ENCODE measurements at regions not wholly inside any gene's neighbourhood (a gene's known extent, or its start where the extent isn't known, plus 50 kb on each side); places are given as distances from the start of the nearest gene placed in this dataset.

- WGBS (ENCODE audit: insufficient coverage, low lambda C conversion rate): 13% methylated on average over 1 of the region's 8 CpGs
- Histone ChIP-seq H3K27me3 (ENCODE audit: control insufficient read depth, insufficient read depth, low read length) (no peaks in the 10 kb centered on the region), H3K4me3 (ENCODE audit: low read length) (no peak overlapping the region), H3K36me3 (ENCODE audit: control insufficient read depth, insufficient read depth, low read length) (no peaks in the 10 kb centered on the region), H3K9me3 (ENCODE audit: control insufficient read depth, low read depth, low read length) (no peaks in the 10 kb centered on the region), H3K27ac (ENCODE audit: low read length) (no peak overlapping the region), H3K4me1 (ENCODE audit: control insufficient read depth, insufficient read depth, low read length) (no peaks in the 10 kb centered on the region)
- DNase-seq: no peak
Observed at GRCh38 chr3:103657756-103658155, 1222.9 kb downstream of the ZPLD1 start.

- H3K4me1 ChIP-seq (ENCODE audit: control insufficient read depth, insufficient read depth, low read length): no peaks in the 10 kb centered on the region
- WGBS (ENCODE audit: insufficient coverage, low lambda C conversion rate): 80% methylated on average over 1 of the region's 2 CpGs
- H3K4me3 ChIP-seq (ENCODE audit: low read length): no peak overlapping the region
- H3K27ac ChIP-seq (ENCODE audit: low read length): no peak overlapping the region
- H3K9me3 ChIP-seq (ENCODE audit: control insufficient read depth, low read depth, low read length): no peaks in the 10 kb centered on the region
- no peaks in the 10 kb centered on the region for H3K36me3 ChIP-seq (ENCODE audit: control insufficient read depth, insufficient read depth, low read length)
- no peak for DNase-seq
- no peaks in the 10 kb centered on the region for H3K27me3 ChIP-seq (ENCODE audit: control insufficient read depth, insufficient read depth, low read length)
Observed at GRCh38 chr3:103660810-103661209, 1226.0 kb downstream of the ZPLD1 start.

GRCh38 chr3:103662591-103662990, 1227.8 kb downstream of the ZPLD1 start:
- no peak for DNase-seq
- Histone ChIP-seq H3K4me1 (ENCODE audit: control insufficient read depth, insufficient read depth, low read length) (no peaks in the 10 kb centered on the region), H3K36me3 (ENCODE audit: control insufficient read depth, insufficient read depth, low read length) (no peaks in the 10 kb centered on the region), H3K27me3 (ENCODE audit: control insufficient read depth, insufficient read depth, low read length) (no peaks in the 10 kb centered on the region), H3K9me3 (ENCODE audit: control insufficient read depth, low read depth, low read length) (no peaks in the 10 kb centered on the region), H3K4me3 (ENCODE audit: low read length) (no peak overlapping the region), H3K27ac (ENCODE audit: low read length) (no peak overlapping the region)
- WGBS (ENCODE audit: insufficient coverage, low lambda C conversion rate): no CpG with 5 or more reads among the region's 3 CpGs

DNA sequence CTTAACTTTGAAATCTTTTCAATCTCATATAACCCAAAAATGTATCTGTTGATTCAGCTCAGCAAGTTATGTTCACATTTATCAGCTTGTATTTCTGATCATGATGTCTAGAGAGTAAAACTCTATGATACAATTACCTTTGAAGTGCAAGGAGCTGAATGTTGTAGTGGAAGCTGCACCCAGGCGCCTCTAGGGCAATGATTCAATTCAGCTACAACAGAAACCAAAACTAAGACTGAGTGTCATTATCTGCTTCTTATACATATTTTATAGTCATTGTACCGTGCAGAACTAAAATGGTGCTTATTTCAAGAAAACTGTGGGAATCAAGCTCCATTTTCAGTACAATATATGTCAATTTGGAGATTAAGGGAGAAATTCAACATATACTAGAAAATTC, 1237.5 kb downstream of the ZPLD1 start:
- no peak overlapping the region for H3K4me3 ChIP-seq (ENCODE audit: low read length)
- DNase-seq: no peak
- no peaks in the 10 kb centered on the region for H3K36me3 ChIP-seq (ENCODE audit: control insufficient read depth, insufficient read depth, low read length)
- no peaks in the 10 kb centered on the region for H3K9me3 ChIP-seq (ENCODE audit: control insufficient read depth, low read depth, low read length)
- H3K4me1 ChIP-seq (ENCODE audit: control insufficient read depth, insufficient read depth, low read length): no peaks in the 10 kb centered on the region
- H3K27me3 ChIP-seq (ENCODE audit: control insufficient read depth, insufficient read depth, low read length): no peaks in the 10 kb centered on the region
- H3K27ac ChIP-seq (ENCODE audit: low read length): no peak overlapping the region
- WGBS (ENCODE audit: insufficient coverage, low lambda C conversion rate): 89% methylated on average over 2 of the region's 2 CpGs

- Histone ChIP-seq H3K27ac (ENCODE audit: low read length) (no peak overlapping the region), H3K36me3 (ENCODE audit: control insufficient read depth, insufficient read depth, low read length) (no peaks in the 10 kb centered on the region), H3K27me3 (ENCODE audit: control insufficient read depth, insufficient read depth, low read length) (no peaks in the 10 kb centered on the region), H3K4me3 (ENCODE audit: low read length) (no peak overlapping the region), H3K4me1 (ENCODE audit: control insufficient read depth, insufficient read depth, low read length) (no peaks in the 10 kb centered on the region), H3K9me3 (ENCODE audit: control insufficient read depth, low read depth, low read length) (no peaks in the 10 kb centered on the region)
- no peak for DNase-seq
- 80% methylated on average over 2 of the region's 4 CpGs for WGBS (ENCODE audit: insufficient coverage, low lambda C conversion rate)
Observed at GRCh38 chr3:103684904-103685303, 1250.1 kb downstream of the ZPLD1 start.

DNA sequence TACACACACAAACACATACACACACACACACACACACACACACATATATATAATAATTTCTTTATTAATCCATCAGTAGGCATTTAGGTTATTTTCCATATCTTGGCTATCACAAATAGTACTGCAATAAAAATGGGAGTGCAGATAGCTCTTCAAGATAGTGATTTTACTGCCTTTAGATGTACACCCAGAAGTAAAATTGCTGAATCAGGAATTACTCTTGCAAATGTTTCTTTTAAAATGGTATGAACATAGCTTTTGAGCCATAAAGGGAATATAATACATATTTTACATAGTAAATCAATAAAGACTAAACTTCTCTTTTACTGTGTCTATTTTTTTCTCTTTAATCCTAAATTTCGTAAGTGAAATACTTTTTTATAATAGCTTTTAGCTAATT, 1251.1 kb downstream of the ZPLD1 start:
- Histone ChIP-seq H3K27ac (ENCODE audit: low read length) (no peak overlapping the region), H3K27me3 (ENCODE audit: control insufficient read depth, insufficient read depth, low read length) (no peaks in the 10 kb centered on the region), H3K36me3 (ENCODE audit: control insufficient read depth, insufficient read depth, low read length) (no peaks in the 10 kb centered on the region), H3K4me3 (ENCODE audit: low read length) (no peak overlapping the region), H3K9me3 (ENCODE audit: control insufficient read depth, low read depth, low read length) (no peaks in the 10 kb centered on the region), H3K4me1 (ENCODE audit: control insufficient read depth, insufficient read depth, low read length) (no peaks in the 10 kb centered on the region)
- WGBS (ENCODE audit: insufficient coverage, low lambda C conversion rate): 70% methylated on average over 1 of the region's 1 CpG
- DNase-seq: no peak

- Histone ChIP-seq H3K4me3 (ENCODE audit: low read length) (no peak overlapping the region), H3K36me3 (ENCODE audit: control insufficient read depth, insufficient read depth, low read length) (no peaks in the 10 kb centered on the region), H3K27me3 (ENCODE audit: control insufficient read depth, insufficient read depth, low read length) (no peaks in the 10 kb centered on the region), H3K27ac (ENCODE audit: low read length) (no peak overlapping the region), H3K4me1 (ENCODE audit: control insufficient read depth, insufficient read depth, low read length) (no peaks in the 10 kb centered on the region), H3K9me3 (ENCODE audit: control insufficient read depth, low read depth, low read length) (no peaks in the 10 kb centered on the region)
- DNase-seq: no peak
Observed at GRCh38 chr3:103690536-103690935, 1255.7 kb downstream of the ZPLD1 start.

- no peaks in the 10 kb centered on the region for H3K9me3 ChIP-seq (ENCODE audit: control insufficient read depth, low read depth, low read length)
- H3K4me3 ChIP-seq (ENCODE audit: low read length): no peak overlapping the region
- no peak for DNase-seq
- H3K27me3 ChIP-seq (ENCODE audit: control insufficient read depth, insufficient read depth, low read length): no peaks in the 10 kb centered on the region
- H3K4me1 ChIP-seq (ENCODE audit: control insufficient read depth, insufficient read depth, low read length): no peaks in the 10 kb centered on the region
- no peaks in the 10 kb centered on the region for H3K36me3 ChIP-seq (ENCODE audit: control insufficient read depth, insufficient read depth, low read length)
- H3K27ac ChIP-seq (ENCODE audit: low read length): no peak overlapping the region
- 80% methylated on average over 1 of the region's 2 CpGs for WGBS (ENCODE audit: insufficient coverage, low lambda C conversion rate)
Observed at GRCh38 chr3:103693831-103694230, 1259.0 kb downstream of the ZPLD1 start.

DNA sequence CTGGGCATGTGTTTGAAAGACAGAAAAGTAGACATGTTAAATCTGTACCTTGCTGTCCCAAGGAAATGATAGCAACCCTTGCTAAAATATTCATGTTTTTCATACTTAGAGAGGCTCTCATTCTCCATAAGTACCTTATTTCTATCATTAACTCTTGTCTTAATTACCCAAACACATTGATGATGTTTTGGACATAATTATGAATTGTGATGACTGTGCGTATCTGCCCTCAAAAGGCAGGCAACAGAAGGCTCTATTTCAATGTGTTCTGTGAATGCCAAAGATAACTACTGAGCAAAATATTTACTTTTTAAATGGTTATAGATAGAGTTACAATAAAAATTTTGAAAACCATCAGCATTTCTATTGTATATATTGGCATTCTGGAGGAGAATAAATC, 1263.8 kb downstream of the ZPLD1 start:
- Histone ChIP-seq H3K4me1 (ENCODE audit: control insufficient read depth, insufficient read depth, low read length) (no peaks in the 10 kb centered on the region), H3K4me3 (ENCODE audit: low read length) (no peak overlapping the region), H3K27me3 (ENCODE audit: control insufficient read depth, insufficient read depth, low read length) (no peaks in the 10 kb centered on the region), H3K36me3 (ENCODE audit: control insufficient read depth, insufficient read depth, low read length) (no peaks in the 10 kb centered on the region), H3K27ac (ENCODE audit: low read length) (no peak overlapping the region), H3K9me3 (ENCODE audit: control insufficient read depth, low read depth, low read length) (no peaks in the 10 kb centered on the region)
- no peak for DNase-seq
- WGBS (ENCODE audit: insufficient coverage, low lambda C conversion rate): no CpG with 5 or more reads among the region's 1 CpG

- Histone ChIP-seq H3K4me3 (ENCODE audit: low read length) (no peak overlapping the region), H3K4me1 (ENCODE audit: control insufficient read depth, insufficient read depth, low read length) (no peaks in the 10 kb centered on the region), H3K36me3 (ENCODE audit: control insufficient read depth, insufficient read depth, low read length) (no peaks in the 10 kb centered on the region), H3K27ac (ENCODE audit: low read length) (no peak overlapping the region), H3K9me3 (ENCODE audit: control insufficient read depth, low read depth, low read length) (no peaks in the 10 kb centered on the region), H3K27me3 (ENCODE audit: control insufficient read depth, insufficient read depth, low read length) (no peaks in the 10 kb centered on the region)
- WGBS (ENCODE audit: insufficient coverage, low lambda C conversion rate): 44% methylated on average over 2 of the region's 3 CpGs
- no peak for DNase-seq
Observed at GRCh38 chr3:103699228-103699627, 1264.4 kb downstream of the ZPLD1 start.

DNA sequence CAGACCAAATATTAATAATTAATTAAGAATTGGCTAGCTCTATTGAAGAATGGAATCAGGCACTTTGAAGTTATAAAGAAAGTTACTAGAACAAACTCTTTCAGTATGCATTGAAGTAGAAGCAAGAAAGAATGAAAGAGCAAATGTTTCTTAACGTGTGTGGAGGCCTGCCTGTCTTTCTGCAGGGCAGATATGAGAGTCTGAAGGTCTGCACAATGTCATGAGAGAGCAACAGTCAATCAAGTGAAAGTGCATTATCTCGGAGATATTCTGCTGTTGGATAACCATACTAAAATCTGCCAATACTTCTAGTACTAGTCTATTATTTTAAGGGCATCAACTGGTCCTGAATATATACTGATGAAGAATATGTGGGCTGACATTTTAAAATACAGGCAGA, 1270.8 kb downstream of the ZPLD1 start:
- WGBS (ENCODE audit: insufficient coverage, low lambda C conversion rate): no CpG with 5 or more reads among the region's 2 CpGs

More for the DNA sequence above, 1270.8 kb downstream of the ZPLD1 start:
- Histone ChIP-seq H3K4me3 (ENCODE audit: low read length) (no peak overlapping the region), H3K9me3 (ENCODE audit: control insufficient read depth, low read depth, low read length) (no peaks in the 10 kb centered on the region), H3K27ac (ENCODE audit: low read length) (no peak overlapping the region), H3K36me3 (ENCODE audit: control insufficient read depth, insufficient read depth, low read length) (no peaks in the 10 kb centered on the region), H3K27me3 (ENCODE audit: control insufficient read depth, insufficient read depth, low read length) (no peaks in the 10 kb centered on the region), H3K4me1 (ENCODE audit: control insufficient read depth, insufficient read depth, low read length) (no peaks in the 10 kb centered on the region)
- peak in 1 of 2 donors; percentile 1 for DNase-seq
